Motor neuron (in vitro differentiated cells): ENCODE measurements at regions not wholly inside any gene's neighbourhood (a gene's known extent, or its start where the extent isn't known, plus 50 kb on each side); places are given as distances from the start of the nearest gene placed in this dataset.

Source experiments
- ATAC-seq, 8 experiments: fragments of 200-7000 bp; cut with Tn5 transposase; replicated peaks in 6 of 8; 2 replicates each; pipeline ENCODE4 v1.8.0; 2021; ENCODE audit warnings: mild to moderate bottlenecking in 8 of 8, moderate library complexity in 8 of 8
- H3K27ac ChIP-seq, 2 donors: fragments of 250-450 bp; sonication (Bioruptor Pico); 2 replicates each; pipeline ENCODE4 v1.9.0; 2021; ENCODE audit warnings: antibody characterized with exemption in 2 of 2, mild to moderate bottlenecking in 2 of 2, moderate library complexity in 1 of 2
- H3K4me1 ChIP-seq, 2 donors: fragments of 250-450 bp; sonication (Bioruptor Pico); replicated peaks in 1 of 2; 2 replicates each; pipeline ENCODE4 v1.6.1; 2021; ENCODE audit warnings: antibody characterized with exemption in 2 of 2, mild to moderate bottlenecking in 2 of 2, moderate library complexity in 1 of 2
- H3K4me3 ChIP-seq, 5 donors: fragments of 250-450 bp; sonication (Bioruptor Pico); 2 replicates each; pipeline ENCODE4 v1.9.0; 2021; ENCODE audit warnings: antibody characterized with exemption in 5 of 5, mild to moderate bottlenecking in 5 of 5, moderate library complexity in 4 of 5
- WGBS, 10 experiments: fragments of 450-650 bp; shearing (Covaris generic); methylation state at CpG; one replicate each; pipeline ENCODE4 v1.0.0; 2022; 5-methylcytosine and 5-hydroxymethylcytosine counted together
- in situ Hi-C, 9 experiments: fragments of 400-800 bp; cut with MboI; loops; one replicate each; pipeline ENCODE4 v1.15.0; 2021; ENCODE audit warnings: low sequenced_read_pairs in 9 of 9, low pct_unique_long_range_greater_than_20kb in 2 of 9; ENCODE audit not compliant: unreplicated experiment in 9 of 9

DNA sequence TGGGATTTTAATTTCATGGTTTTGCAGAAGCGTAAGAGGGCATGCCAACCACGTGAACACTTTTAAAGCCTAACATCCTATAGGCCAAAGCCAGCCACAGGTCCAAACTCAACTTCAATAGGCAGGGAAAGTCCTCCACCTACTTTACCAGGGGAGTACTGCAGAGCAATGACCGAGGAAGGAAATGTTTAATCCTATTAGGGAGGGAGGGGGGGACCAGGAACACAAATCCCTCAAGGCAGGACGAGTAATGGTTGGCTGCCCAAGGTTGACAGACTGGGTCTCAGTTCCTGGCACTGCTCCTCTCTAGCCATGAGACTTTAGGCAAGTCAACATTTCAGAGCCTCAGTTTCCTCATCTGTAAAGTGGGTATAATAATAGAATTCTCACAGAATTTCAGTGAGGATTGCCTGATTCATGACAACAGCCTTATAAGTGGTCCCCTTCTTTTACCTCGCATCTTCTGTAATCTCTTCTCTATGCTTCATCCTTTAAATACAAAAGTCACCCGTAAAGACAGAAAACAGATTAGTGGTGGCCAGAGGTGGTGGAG lies 315.8 kb downstream of the HAPSTR1 start:
- no peak overlapping the region for H3K4me3 ChIP-seq
- peaks cover 29 to 37% of the 10 kb centered on the region in 2 donors for H3K4me1 ChIP-seq
- no peak for ATAC-seq
- peak overlapping the region in 1 of 2 donors; percentile 44 for H3K27ac ChIP-seq
- in situ Hi-C loops: no loop called here
- WGBS, 10 experiments: 18 to 100% (median 94%) methylated on average over 1 to 4 of the region's 6 CpGs; no CpG with 5 or more reads in 3 of the 10 experiments

DNA sequence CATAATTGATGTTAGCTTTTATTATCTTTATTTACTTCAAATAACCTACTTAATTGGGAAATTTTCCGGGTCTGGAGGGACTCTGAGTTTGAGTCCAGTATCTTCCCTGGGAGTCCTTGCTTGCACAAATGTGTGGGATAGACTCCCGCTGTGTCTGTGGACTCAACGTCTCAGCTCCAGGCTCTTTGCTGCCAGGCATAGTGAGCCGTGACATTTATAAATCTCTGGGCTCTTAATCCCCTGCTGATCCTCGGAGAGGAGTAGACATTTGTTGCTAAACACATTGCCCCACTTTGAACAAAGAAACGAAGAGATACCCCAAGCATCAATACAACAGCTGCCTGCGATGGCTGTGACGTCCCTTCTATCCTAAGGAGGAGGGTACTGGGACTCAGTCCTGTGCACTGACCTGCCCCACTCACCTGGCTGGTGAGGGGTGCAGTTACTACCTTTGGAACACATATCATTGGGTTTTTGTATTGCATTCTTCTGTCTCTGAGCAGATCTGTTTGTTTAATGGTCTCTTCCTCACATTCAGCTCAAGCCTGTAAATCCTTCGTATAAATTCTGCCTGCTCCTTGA lies 316.9 kb downstream of the HAPSTR1 start:
- no peak overlapping the region for H3K27ac ChIP-seq
- ATAC-seq: peak in 5 of 8 experiments; percentile 36 to 59 (median 45)
- no peak overlapping the region for H3K4me3 ChIP-seq
- in situ Hi-C loops: no loop called here
- WGBS, 10 experiments: 0 to 60% (median 34%) methylated on average over 1 to 5 of the region's 9 CpGs; no CpG with 5 or more reads in 1 of the 10 experiments
- H3K4me1 ChIP-seq: peaks cover 27 to 37% of the 10 kb centered on the region in 2 donors

DNA sequence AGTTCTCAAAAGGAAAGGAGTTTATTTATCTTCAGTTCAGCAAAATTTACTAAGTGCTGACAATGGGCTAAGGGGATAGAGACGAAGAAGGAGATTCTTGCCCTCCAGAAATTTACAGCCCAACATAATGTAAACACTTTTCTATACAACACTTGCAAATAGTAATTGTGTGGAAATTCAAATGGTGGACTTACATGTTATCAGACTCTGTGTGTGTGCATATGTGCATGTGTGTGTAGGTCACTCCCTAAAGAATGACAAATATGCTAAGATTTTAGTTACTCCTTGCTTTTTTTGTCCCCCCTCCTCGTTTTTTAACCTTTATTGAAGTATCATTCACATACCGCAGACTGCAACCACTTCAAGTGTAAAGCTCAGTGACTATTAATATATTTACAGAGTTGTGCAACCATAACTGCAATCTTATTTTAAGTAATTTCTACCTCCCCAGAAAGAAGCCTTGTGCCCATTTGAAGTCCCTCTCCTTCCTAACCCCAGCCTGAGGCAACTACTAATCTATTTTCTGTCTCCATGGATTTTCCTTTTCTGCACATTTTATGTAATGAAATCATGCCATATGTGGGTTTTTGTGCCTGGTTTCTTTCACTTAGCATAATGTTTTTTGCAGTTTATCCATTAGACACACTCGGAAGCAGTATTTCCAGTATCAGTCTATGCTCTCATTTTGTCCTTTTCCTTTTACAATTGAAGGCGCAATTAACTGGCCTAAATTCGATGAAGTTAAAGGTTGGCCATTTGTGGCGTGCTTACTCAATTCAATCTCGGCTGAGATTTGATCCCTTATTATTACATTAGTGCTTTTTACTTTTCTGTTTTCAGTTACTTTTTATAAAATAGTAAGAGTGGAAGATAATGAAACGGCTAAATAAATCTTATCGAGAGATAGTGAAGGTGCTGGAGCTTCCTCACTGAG lies 318.4 kb downstream of the HAPSTR1 start:
- peak in 2 of 8 experiments; percentile 75 to 88 for ATAC-seq
- Histone ChIP-seq H3K4me3 (no peak overlapping the region), H3K27ac (no peak overlapping the region), H3K4me1 (peaks cover 24 to 37% of the 10 kb centered on the region in 2 donors)
- in situ Hi-C loops: no loop called here
- WGBS, 10 experiments: 4 to 100% (median 80%) methylated on average over 2 to 10 of the region's 10 CpGs

DNA sequence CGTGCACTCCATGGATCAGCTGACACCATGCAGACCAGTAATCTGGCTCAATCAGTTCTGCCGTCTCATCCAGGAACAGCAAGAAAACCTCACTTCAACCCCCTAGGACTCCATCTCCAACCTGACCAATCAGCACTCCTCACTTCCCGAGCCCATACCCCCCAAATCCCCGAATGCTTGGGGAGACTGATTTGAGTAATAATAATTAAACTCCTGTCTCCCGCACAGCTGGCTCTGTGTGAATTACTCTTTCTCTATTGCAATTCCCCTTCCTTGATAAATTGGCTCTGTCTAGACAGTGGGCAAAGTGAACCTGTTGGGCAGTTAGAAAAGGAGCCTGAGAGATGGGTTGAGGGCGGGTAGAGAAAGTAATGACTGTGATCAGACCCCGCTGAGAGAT lies 320.0 kb downstream of the HAPSTR1 start:
- ATAC-seq: no peak
- in situ Hi-C loops: no loop called here
- Histone ChIP-seq H3K4me1 (peaks cover 19 to 26% of the 10 kb centered on the region in 2 donors), H3K4me3 (no peak overlapping the region), H3K27ac (no peak overlapping the region)
- 18 to 100% (median 71%) methylated on average over 1 to 6 of the region's 7 CpGs; no CpG with 5 or more reads in 2 of the 10 experiments for WGBS, 10 experiments

DNA sequence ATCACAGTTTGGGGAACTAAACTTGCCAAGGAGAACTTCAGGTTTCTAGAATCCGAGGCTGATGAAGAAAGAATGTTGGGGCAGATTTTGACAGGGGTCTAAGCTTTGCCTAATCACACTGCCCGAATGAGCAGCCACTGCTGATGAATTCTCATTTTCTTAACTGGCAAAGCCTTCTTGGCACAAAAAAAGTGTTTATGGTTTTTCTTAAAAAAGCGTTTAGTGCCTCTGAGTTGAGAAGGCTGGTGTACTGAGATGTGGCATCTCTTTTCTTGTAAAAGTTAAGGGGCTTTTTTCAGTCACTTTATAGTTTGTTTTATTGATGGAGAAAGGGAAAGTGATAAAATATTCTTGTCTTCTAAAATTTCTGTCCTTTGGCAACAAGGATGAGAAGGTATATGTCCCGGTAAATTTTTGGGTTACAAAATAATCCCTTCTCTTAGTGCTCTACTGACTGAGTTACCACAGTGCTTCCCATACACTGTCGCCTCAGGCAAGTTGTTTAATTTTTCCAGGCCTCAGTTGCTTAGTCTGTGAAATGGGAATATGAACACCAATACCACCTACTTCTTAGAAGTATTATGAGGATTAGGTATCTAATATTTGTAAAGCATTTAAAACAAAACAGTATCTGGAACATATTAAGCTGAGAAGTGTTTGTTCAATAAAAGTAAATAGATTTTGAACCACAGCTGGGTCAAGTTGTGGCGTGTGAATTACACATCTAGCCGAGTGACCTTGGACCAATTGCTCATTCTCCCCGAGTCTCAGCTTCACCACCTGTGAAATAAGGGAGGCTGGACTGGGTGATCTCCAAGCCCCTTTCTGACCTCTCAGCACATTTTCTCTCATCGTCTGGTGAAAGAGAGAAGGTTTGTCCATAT lies 320.8 kb downstream of the HAPSTR1 start:
- peak in 1 of 8 experiments; percentile 36 for ATAC-seq
- Histone ChIP-seq H3K4me3 (no peak overlapping the region), H3K27ac (no peak overlapping the region), H3K4me1 (peaks cover 16 to 20% of the 10 kb centered on the region in 2 donors)
- in situ Hi-C loops: no loop called here
- 0 to 100% (median 82%) methylated on average over 1 to 9 of the region's 9 CpGs for WGBS, 10 experiments

DNA sequence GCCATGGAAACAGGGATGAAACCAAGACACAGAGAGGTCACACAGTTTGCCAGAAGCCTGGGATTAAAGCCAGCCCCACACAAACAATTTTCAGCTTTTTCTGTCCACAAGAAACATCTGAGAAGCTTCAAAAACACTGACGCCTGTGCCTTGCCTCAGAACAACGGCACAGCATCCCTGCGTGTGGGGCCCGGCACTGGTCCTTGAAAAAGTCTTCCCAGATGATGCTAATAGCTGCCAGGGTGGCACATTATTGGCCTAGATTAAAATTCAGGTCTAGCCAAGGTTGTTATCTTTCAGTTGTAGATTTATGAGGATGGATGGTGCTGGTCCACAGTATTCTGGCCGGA lies 321.4 kb downstream of the HAPSTR1 start:
- in situ Hi-C loops: no loop called here
- Histone ChIP-seq H3K27ac (no peak overlapping the region), H3K4me3 (no peak overlapping the region), H3K4me1 (peaks cover 16 to 19% of the 10 kb centered on the region in 2 donors)
- ATAC-seq: no peak
- WGBS, 10 experiments: 0 to 94% (median 67%) methylated on average over 1 to 4 of the region's 5 CpGs; no CpG with 5 or more reads in 3 of the 10 experiments

DNA sequence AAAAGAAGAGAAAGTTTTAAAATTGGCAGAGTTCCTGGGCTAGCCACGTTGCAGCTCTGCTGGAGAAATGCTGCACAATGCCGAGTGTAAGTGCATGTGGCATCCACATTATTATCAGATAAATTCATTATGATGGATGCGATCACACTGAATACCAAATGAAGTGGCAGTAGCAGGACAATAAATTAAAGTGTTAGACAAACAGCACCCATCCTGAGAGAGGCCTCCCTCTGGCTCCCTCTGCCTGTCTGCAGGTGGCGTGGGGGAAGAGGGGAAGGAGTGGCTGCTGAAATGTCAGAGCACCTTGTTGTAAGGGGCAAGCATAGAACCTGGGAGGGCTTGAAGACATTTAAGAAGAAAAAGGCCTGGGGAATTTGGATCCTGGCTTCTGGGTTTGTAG lies 324.1 kb downstream of the HAPSTR1 start:
- in situ Hi-C loops: no loop called here
- Histone ChIP-seq H3K27ac (no peak overlapping the region), H3K4me1 (no peaks in the 10 kb centered on the region), H3K4me3 (no peak overlapping the region)
- ATAC-seq: peak in 5 of 8 experiments; percentile 62 to 85 (median 70)
- 0 to 90% (median 67%) methylated on average over 1 to 4 of the region's 4 CpGs; no CpG with 5 or more reads in 1 of the 10 experiments for WGBS, 10 experiments

DNA sequence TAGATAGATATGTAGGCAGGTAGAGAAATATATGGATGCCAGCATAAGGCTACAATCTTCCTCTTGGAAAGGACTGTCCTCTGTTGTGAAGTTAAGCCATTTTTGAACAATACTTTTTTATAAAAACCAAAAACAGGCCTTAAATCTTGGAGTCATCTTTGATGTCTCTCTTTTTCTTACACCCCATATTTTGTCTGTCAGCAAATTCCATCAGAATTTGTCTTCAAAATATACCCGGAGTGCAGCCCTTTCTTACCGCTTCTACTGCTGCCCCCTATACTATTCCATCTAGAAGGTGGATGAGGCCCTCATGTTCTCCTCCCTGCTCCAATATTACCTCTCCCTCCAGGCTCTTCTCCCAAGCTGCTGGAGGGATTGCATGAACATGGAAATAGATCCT lies 326.5 kb downstream of the HAPSTR1 start:
- in situ Hi-C loops: no loop called here
- no peak for ATAC-seq
- WGBS, 10 experiments: 53 to 100% (median 80%) methylated on average over 1 to 2 of the region's 2 CpGs; no CpG with 5 or more reads in 3 of the 10 experiments
- H3K4me3 ChIP-seq: no peak overlapping the region
- H3K4me1 ChIP-seq: no peaks in the 10 kb centered on the region
- no peak overlapping the region for H3K27ac ChIP-seq

DNA sequence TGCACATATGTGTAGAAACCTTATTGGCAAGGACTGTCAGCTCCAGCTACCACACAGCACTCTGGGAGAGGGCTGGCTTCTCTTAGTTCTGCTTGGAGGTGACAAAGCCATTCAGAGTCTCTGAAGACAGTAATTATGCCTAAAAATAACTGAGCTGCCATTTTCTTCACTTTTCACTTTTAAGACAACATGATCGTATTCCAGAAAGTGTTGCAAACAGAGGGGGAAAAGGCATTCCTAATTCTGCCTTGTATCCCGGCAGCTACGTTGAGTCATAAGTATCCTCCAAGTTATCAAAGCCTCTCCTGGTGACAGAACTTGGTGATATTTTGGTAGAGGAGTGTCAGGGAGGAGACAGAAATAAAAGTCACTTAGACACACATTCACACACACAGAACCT lies 327.7 kb downstream of the HAPSTR1 start:
- Histone ChIP-seq H3K4me1 (no peaks in the 10 kb centered on the region), H3K27ac (no peak overlapping the region), H3K4me3 (no peak overlapping the region)
- in situ Hi-C loops: no loop called here
- 14 to 100% (median 94%) methylated on average over 1 to 2 of the region's 3 CpGs; no CpG with 5 or more reads in 3 of the 10 experiments for WGBS, 10 experiments
- no peak for ATAC-seq

DNA sequence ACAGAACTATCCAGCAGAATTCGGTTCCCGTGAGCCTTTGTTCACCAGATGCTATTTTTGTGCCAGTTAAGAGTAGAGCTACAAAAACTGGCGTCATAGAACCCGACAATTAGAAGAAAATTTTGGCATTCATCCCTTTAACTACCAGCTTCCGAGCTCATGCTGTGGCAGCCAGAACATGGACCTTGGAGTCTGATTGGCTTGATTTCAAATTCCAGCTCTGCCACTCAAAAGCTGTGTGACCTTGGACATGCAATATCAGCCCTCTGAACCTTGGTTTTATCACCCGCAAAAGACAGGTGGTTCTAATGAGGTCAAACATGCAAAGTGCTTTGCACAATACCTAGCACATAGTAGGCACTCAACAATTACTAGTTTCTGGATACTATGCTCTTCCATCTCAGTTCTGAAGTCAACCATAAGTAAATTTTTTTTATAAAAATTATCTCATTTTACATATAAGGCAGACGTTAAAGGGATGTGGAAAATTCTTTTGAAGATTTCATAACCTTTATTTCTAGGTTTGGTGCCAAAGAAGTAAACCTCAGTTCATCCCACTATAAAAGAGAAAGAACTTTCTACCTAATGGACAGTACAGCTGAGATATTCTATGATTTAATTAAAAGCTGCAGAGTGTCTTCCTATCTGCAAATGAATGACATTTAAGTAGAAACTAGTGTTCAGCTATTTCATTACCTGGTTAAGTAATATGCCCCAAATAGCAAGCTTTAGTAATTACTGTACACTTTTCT lies 331.5 kb downstream of the HAPSTR1 start:
- Histone ChIP-seq H3K4me1 (no peaks in the 10 kb centered on the region), H3K4me3 (no peak overlapping the region), H3K27ac (no peak overlapping the region)
- no peak for ATAC-seq
- in situ Hi-C loops: no loop called here
- 0 to 98% (median 80%) methylated on average over 1 to 7 of the region's 7 CpGs; no CpG with 5 or more reads in 1 of the 10 experiments for WGBS, 10 experiments

DNA sequence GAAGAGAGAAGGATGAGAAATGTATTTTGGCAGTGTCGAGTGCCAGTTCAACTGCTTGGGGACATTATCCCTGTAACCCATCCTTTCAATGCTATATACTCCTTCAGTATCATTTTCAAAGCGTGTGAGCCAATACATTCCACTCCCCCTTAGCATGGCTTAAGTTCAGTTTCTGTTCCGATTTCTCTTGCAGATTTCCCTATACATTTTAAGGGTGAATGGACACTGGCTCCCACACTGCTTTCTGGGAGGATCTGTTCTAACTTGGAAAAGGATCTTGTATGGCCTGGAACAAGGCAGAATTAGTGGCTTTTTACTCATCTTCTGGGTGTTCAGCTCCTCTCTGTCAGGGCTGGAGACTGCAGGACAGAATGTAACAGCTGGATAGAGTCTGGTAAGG lies 333.8 kb downstream of the HAPSTR1 start:
- WGBS, 10 experiments: 0 to 100% (median 20%) methylated on average over 1 to 2 of the region's 3 CpGs; no CpG with 5 or more reads in 3 of the 10 experiments
- H3K27ac ChIP-seq: no peak overlapping the region
- in situ Hi-C loops: no loop called here
- peaks cover 9 to 10% of the 10 kb centered on the region in 2 donors for H3K4me1 ChIP-seq
- no peak overlapping the region for H3K4me3 ChIP-seq
- no peak for ATAC-seq
